H1 (cell line): ENCODE measurements at regions not wholly inside any gene's neighbourhood (a gene's known extent, or its start where the extent isn't known, plus 50 kb on each side); places are given as distances from the start of the nearest gene placed in this dataset.

Experiments
- CTCF ChIA-PET: fragments of 300-600 bp; sonication (Branson Sonifier 250); formaldehyde crosslinking; loops from one replicate; lab custom pipeline; 2021; ENCODE audit not compliant: partially characterized antibody; lab: Charles Lee
- POLR2A ChIA-PET: fragments of 300-600 bp; sonication (Branson Sonifier 250); formaldehyde crosslinking; loops from one replicate; lab custom pipeline; 2021; ENCODE audit warnings: inconsistent platforms; ENCODE audit not compliant: partially characterized antibody; lab: Charles Lee
- DNase-seq, 2 experiments: peaks; one replicate each; pipeline versions ENCODE4 v3.0.0 to v3.0.0-alpha.2; 2010 to 2022; ENCODE audit warnings: low spot score in 2 of 2, low read depth in 1 of 2, mixed read lengths in 1 of 2
- FAIRE-seq: peaks from 2 replicates; lab custom pipeline; 2011; peaks lifted over from hg19 to GRCh38; lab: Jason Lieb, UNC
- H2AFZ ChIP-seq: 2 replicates; pipeline ENCODE4 v1.8.1; 2012; ENCODE audit warnings: low read length, inconsistent platforms
- H2AK5ac ChIP-seq: 2 replicates; pipeline ENCODE4 v1.6.1; 2013; ENCODE audit warnings: low read depth, low read length
- H2BK120ac ChIP-seq: replicated peaks from 2 replicates; pipeline ENCODE3; 2013; ENCODE audit warnings: low read depth, low read length, inconsistent platforms
- H2BK12ac ChIP-seq: 2 replicates; pipeline ENCODE4 v1.6.1; 2013; ENCODE audit warnings: low read depth, low read length
- H2BK15ac ChIP-seq: 2 replicates; pipeline ENCODE4 v1.6.1; 2013; ENCODE audit warnings: low read length
- H2BK20ac ChIP-seq: 2 replicates; pipeline ENCODE4 v1.6.1; 2013; ENCODE audit warnings: low read length
- H2BK5ac ChIP-seq: 2 replicates; pipeline ENCODE4 v1.6.1; 2013; ENCODE audit warnings: low read depth, low read length
- H3K14ac ChIP-seq: 2 replicates; pipeline ENCODE4 v1.6.1; 2013; ENCODE audit warnings: inconsistent platforms; ENCODE audit not compliant: insufficient read length
- H3K18ac ChIP-seq: 2 replicates; pipeline ENCODE4 v1.6.1; 2013; ENCODE audit warnings: low read length; ENCODE audit errors: extremely low read depth
- H3K23ac ChIP-seq: 2 replicates; pipeline ENCODE4 v1.6.1; 2013; ENCODE audit warnings: inconsistent platforms; ENCODE audit not compliant: insufficient read length
- H3K23me2 ChIP-seq: 2 replicates; pipeline ENCODE4 v1.6.1; 2013; ENCODE audit warnings: low read depth, low read length
- H3K27ac ChIP-seq: 2 replicates; pipeline ENCODE4 v1.6.1; 2011; ENCODE audit warnings: low read depth, low read length, inconsistent platforms
- H3K27me3 ChIP-seq, 4 experiments: replicated peaks in 1 of 4; 1 replicate in 1 of 4; 2 replicates in 3 of 4; pipeline versions ENCODE4 v1.6.1 to v1.8.1; 2011 to 2013; ENCODE audit warnings: low read length in 3 of 4, mild to moderate bottlenecking in 3 of 4, inconsistent platforms in 2 of 4, mixed read lengths in 2 of 4, moderate library complexity in 1 of 4; ENCODE audit not compliant: control insufficient read depth in 3 of 4, insufficient read depth in 3 of 4; ENCODE audit errors: extremely low read depth in 1 of 4
- H3K36me3 ChIP-seq, 4 experiments: 2 replicates each; pipeline versions ENCODE4 v1.6.1 to v1.8.1; 2011 to 2013; ENCODE audit warnings: mild to moderate bottlenecking in 4 of 4, low read length in 3 of 4, moderate library complexity in 2 of 4, control low read depth in 1 of 4, inconsistent platforms in 1 of 4; ENCODE audit not compliant: insufficient read depth in 4 of 4, control insufficient read depth in 2 of 4
- H3K4ac ChIP-seq: replicated peaks from 2 replicates; pipeline ENCODE3; 2013; ENCODE audit warnings: low read length, low read depth, mixed read lengths, inconsistent platforms; ENCODE audit not compliant: insufficient read length
- H3K4me1 ChIP-seq, 4 experiments: replicated peaks in 1 of 4; 1 replicate in 1 of 4; 2 replicates in 3 of 4; pipeline versions ENCODE4 v1.6.1 to v1.8.1; 2011 to 2013; ENCODE audit warnings: low read length in 3 of 4, inconsistent platforms in 2 of 4, mixed read lengths in 1 of 4; ENCODE audit not compliant: insufficient read depth in 4 of 4, control insufficient read depth in 3 of 4
- H3K4me2 ChIP-seq, 2 experiments: 2 replicates each; pipeline versions ENCODE4 v1.6.1 to v1.8.1; 2011 to 2013; ENCODE audit warnings: low read depth in 2 of 2, low read length in 2 of 2, control low read depth in 1 of 2, inconsistent platforms in 1 of 2, mild to moderate bottlenecking in 1 of 2; ENCODE audit not compliant: insufficient read depth in 1 of 2
- H3K4me3 ChIP-seq, 4 experiments: fragments of 200-600, 300-600 bp in 1 of 4; sonication (generic), shearing (Covaris generic), sonication (Bioruptor Twin) in 1 of 4; 2 replicates each; pipeline versions ENCODE4 v1.5.1 to v1.8.1; 2011 to 2016; ENCODE audit warnings: low read length in 4 of 4, low read depth in 3 of 4, control low read depth in 2 of 4, inconsistent platforms in 2 of 4, mild to moderate bottlenecking in 2 of 4, mixed read lengths in 1 of 4, moderate library complexity in 1 of 4; ENCODE audit not compliant: insufficient read depth in 2 of 4; ENCODE audit errors: extremely low read depth in 1 of 4
- H3K56ac ChIP-seq: replicated peaks from 2 replicates; pipeline ENCODE3; 2013; ENCODE audit warnings: low read depth, mild to moderate bottlenecking, mixed read lengths, low read length, inconsistent platforms; ENCODE audit not compliant: insufficient read length
- H3K79me1 ChIP-seq: 2 replicates; pipeline ENCODE4 v1.6.1; 2013; ENCODE audit warnings: low read depth, low read length, control low read depth
- H3K79me2 ChIP-seq, 2 experiments: 2 replicates each; pipeline versions ENCODE4 v1.6.1 to v1.8.1; 2012 to 2013; ENCODE audit warnings: low read length in 2 of 2, mild to moderate bottlenecking in 2 of 2, inconsistent platforms in 1 of 2; ENCODE audit not compliant: insufficient read depth in 2 of 2, control insufficient read depth in 1 of 2
- H3K9ac ChIP-seq, 4 experiments: replicated peaks in 1 of 4; 1 replicate in 1 of 4; 2 replicates in 3 of 4; pipeline versions ENCODE4 v1.6.1 to v1.8.1; 2011 to 2013; ENCODE audit warnings: low read depth in 3 of 4, low read length in 3 of 4, control low read depth in 2 of 4, mild to moderate bottlenecking in 2 of 4, moderate library complexity in 2 of 4, inconsistent platforms in 1 of 4; ENCODE audit errors: extremely low read depth in 1 of 4
- H3K9me3 ChIP-seq, 2 experiments: 2 replicates each; pipeline versions ENCODE4 v1.6.1 to v1.8.1; 2012 to 2013; ENCODE audit warnings: mild to moderate bottlenecking in 2 of 2, moderate library complexity in 2 of 2, control low read depth in 1 of 2, inconsistent platforms in 1 of 2, low read depth in 1 of 2, low read length in 1 of 2, mixed read lengths in 1 of 2; ENCODE audit not compliant: insufficient read depth in 2 of 2
- H4K20me1 ChIP-seq, 2 experiments: replicated peaks in 1 of 2; 2 replicates each; pipeline versions ENCODE3 to v1.8.1; 2011 to 2013; ENCODE audit warnings: inconsistent platforms in 2 of 2, low read length in 2 of 2, mild to moderate bottlenecking in 1 of 2; ENCODE audit not compliant: insufficient read depth in 2 of 2, control insufficient read depth in 1 of 2
- H4K5ac ChIP-seq: 2 replicates; pipeline ENCODE4 v1.6.1; 2013; ENCODE audit warnings: low read length, low read depth, mixed read lengths, inconsistent platforms; ENCODE audit not compliant: insufficient read length
- H4K8ac ChIP-seq: 2 replicates; pipeline ENCODE4 v1.8.0; 2013; ENCODE audit warnings: mild to moderate bottlenecking, moderate library complexity, low read length, inconsistent platforms; ENCODE audit not compliant: insufficient read depth; ENCODE audit errors: extremely low read depth
- H4K91ac ChIP-seq: replicated peaks from 2 replicates; pipeline ENCODE3; 2013; ENCODE audit warnings: low read length, mixed read lengths, inconsistent platforms; ENCODE audit not compliant: insufficient read length
- ASH2L ChIP-seq: fragments of 200-600, 300-600 bp; sonication (generic); IDR thresholded peaks from one replicate; pipeline ENCODE4 v1.7.1; 2017; ENCODE audit warnings: low read length
- BRCA1 ChIP-seq: IDR thresholded peaks from 2 replicates; pipeline ENCODE4 v1.6.1; 2012; ENCODE audit warnings: low read depth, low read length, improper control_type of control experiment
- CBX8 ChIP-seq: fragments of 300-800, 300-1000 bp; sonication (generic); IDR thresholded peaks from 2 replicates; pipeline ENCODE4 v1.7.1; 2016; ENCODE audit warnings: low read depth, low read length, borderline replicate concordance
- CHD1 ChIP-seq: IDR thresholded peaks from 2 replicates; pipeline ENCODE4 v1.6.1; 2012; ENCODE audit warnings: low read depth, low read length, improper control_type of control experiment
- HDAC6 ChIP-seq: IDR thresholded peaks from one replicate; pipeline ENCODE4 v1.7.1; 2012; ENCODE audit warnings: low read depth, mild to moderate bottlenecking, inconsistent platforms, low read length, moderate library complexity
- JUND ChIP-seq: IDR thresholded peaks from 2 replicates; pipeline ENCODE4 v1.6.1; 2011; ENCODE audit warnings: mild to moderate bottlenecking, improper control_type of control experiment, low read length
- NANOG ChIP-seq: IDR thresholded peaks from 2 replicates; pipeline ENCODE4 v1.6.1; 2011; ENCODE audit warnings: low read length, low read depth, mild to moderate bottlenecking, inconsistent platforms; ENCODE audit not compliant: insufficient read depth, poor library complexity, severe bottlenecking
- RFX5 ChIP-seq: IDR thresholded peaks from 2 replicates; pipeline ENCODE4 v1.6.1; 2011; ENCODE audit warnings: low read depth, low read length, improper control_type of control experiment, borderline replicate concordance
- SP4 ChIP-seq: IDR thresholded peaks from 2 replicates; pipeline ENCODE4 v1.6.1; 2012; ENCODE audit warnings: low read length, inconsistent platforms
- SUZ12 ChIP-seq: fragments of 200-600 bp; sonication (generic); IDR thresholded peaks from 2 replicates; pipeline ENCODE4 v1.6.1; 2012; ENCODE audit warnings: mild to moderate bottlenecking, inconsistent platforms, low read length, moderate library complexity, mixed read lengths
- TAF1 ChIP-seq: IDR thresholded peaks from 2 replicates; pipeline ENCODE4 v1.6.1; 2011; ENCODE audit warnings: mild to moderate bottlenecking, low read depth, low read length
- WGBS, 2 experiments: shearing (Covaris generic) in 1 of 2; methylation state at CpG; one replicate each; pipeline versions ENCODE4 v1.1.6 to v1.1.7; 2013 to 2015; ENCODE audit warnings: low lambda C conversion rate in 2 of 2, mixed read lengths in 2 of 2, inconsistent platforms in 1 of 2, low coverage in 1 of 2, missing lambda C conversion rate in 1 of 2; ENCODE audit not compliant: insufficient replicate concordance in 2 of 2, insufficient coverage in 1 of 2, insufficient read length in 1 of 2; ENCODE audit errors: extremely low coverage in 1 of 2, missing lambda C conversion rate in 1 of 2; 5-methylcytosine and 5-hydroxymethylcytosine counted together
- TF ChIP-seq, protein P1 (sequence below): IDR thresholded peaks from 2 replicates; pipeline ENCODE4 v1.6.1; 2011; ENCODE audit warnings: low read depth, mild to moderate bottlenecking, low read length; ENCODE audit not compliant: insufficient read depth

DNA sequence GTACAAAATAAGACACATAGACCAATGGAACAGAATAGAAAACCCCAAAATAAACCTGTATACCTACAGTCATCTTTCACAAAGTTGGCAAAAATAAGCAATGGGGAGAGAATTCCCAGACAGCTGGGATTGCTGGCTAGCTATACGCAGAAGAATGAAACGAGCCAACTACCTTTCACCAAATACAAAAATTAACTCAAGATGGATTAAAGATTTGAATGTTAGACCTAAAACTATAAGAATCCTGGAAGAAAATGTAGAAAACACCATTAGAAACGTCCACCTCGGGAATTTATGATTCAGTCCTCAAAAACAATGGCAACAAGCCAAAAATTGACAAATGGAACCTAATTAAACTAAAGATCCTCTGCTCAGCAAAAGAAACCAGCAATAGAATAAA, 408.1 kb upstream of the SLITRK1 start:
- Histone ChIP-seq H3K79me2 (no peaks in the 10 kb centered on the region), H3K18ac (no peak overlapping the region), H3K56ac (no peak overlapping the region), H3K4me2 (no peak overlapping the region), H2AFZ (no peak overlapping the region; the same call in 1 of the 2 replicates), H2BK20ac (no peak overlapping the region), H3K9ac (no peak overlapping the region), H2BK12ac (no peak overlapping the region), H4K20me1 (no peaks in the 10 kb centered on the region), H3K79me1 (no peaks in the 10 kb centered on the region), H4K5ac (no peak overlapping the region), H2BK120ac (no peak overlapping the region), H2BK15ac (no peak overlapping the region), H3K27me3 (peaks cover 0 to 1% (median 0%) of the 10 kb centered on the region in 4 experiments; a peak in 1 of 7 replicates), H3K14ac (no peak overlapping the region), H2BK5ac (no peak overlapping the region), H3K4me3 (no peak overlapping the region), H3K9me3 (no peaks in the 10 kb centered on the region), H3K27ac (no peak overlapping the region), H4K91ac (no peak overlapping the region), H3K23me2 (no peaks in the 10 kb centered on the region), H2AK5ac (no peak overlapping the region), H3K23ac (no peak overlapping the region), H4K8ac (no peak overlapping the region), H3K4me1 (no peaks in the 10 kb centered on the region), H3K36me3 (no peaks in the 10 kb centered on the region), H3K4ac (no peak overlapping the region)
- 87% methylated on average over 4 of the region's 4 CpGs; no CpG with 5 or more reads in 1 of the 2 experiments for WGBS, 2 experiments
- ChIA-PET CTCF (no interaction called here), POLR2A (no interaction called here)
- FAIRE-seq, result no peak
- no peak for DNase-seq
- TF ChIP-seq RFX5, result no peak
- no peak for TF ChIP-seq SUZ12
- TF ChIP-seq CBX8, result no peak
- no peak for TF ChIP-seq HDAC6
- no peak for TF ChIP-seq BRCA1
- no peak for TF ChIP-seq TAF1
- no peak for TF ChIP-seq SP4
- TF ChIP-seq, protein P1, sequence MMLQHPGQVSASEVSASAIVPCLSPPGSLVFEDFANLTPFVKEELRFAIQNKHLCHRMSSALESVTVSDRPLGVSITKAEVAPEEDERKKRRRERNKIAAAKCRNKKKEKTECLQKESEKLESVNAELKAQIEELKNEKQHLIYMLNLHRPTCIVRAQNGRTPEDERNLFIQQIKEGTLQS, result no peak
- TF ChIP-seq CHD1, result no peak
- TF ChIP-seq JUND, result no peak
- no peak for TF ChIP-seq ASH2L
- TF ChIP-seq NANOG, result no peak
